ENCODE measurements at regions not wholly inside any gene's neighbourhood (a gene's known extent, or its start where the extent isn't known, plus 50 kb on each side); places are given as distances from the start of the nearest gene placed in this dataset.

DNA sequence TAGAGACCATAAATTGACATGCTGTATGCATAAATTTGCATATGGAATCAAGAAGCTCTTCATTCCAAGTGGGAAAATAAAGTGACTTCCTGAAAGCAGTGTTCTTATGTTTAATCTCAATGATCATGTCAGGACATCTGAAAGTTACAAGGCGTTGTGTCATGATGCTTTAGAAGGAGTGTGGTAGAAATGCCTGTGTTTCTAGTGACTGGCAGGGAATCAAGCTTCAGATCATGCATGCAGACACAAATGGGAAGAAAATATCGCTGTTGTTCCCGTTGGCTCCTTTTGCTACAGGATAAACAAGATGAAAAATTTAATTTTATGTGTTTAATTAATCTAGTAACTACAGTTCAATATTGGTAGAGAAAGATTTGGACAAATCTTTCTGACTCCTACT lies 298.1 kb upstream of the SYT1 start:
- Histone ChIP-seq H3K18ac (ENCODE audit: low read depth, low read length) (no peak overlapping the region), H3K36me3 (ENCODE audit: control insufficient read depth, insufficient read depth, low read length) (no peaks in the 10 kb centered on the region), H3K27ac (ENCODE audit: insufficient read depth, low read length) (no peak overlapping the region), H3K14ac (replicated peaks; ENCODE audit: low read depth, low read length) (no peak overlapping the region), H2BK5ac (ENCODE audit: low read depth, low read length, poor library complexity, severe bottlenecking) (no peak overlapping the region), H2BK120ac (ENCODE audit: low read depth, low read length) (no peak overlapping the region), H3K9ac (ENCODE audit: low read depth, low read length) (no peak overlapping the region), H3K79me1 (ENCODE audit: low read depth in 1 of 2, low read length in 2 of 2) (no peaks in the 10 kb centered on the region), H3K23ac (ENCODE audit: low read depth, low read length) (no peak overlapping the region), H3K4me1 (ENCODE audit: control insufficient read depth, insufficient read depth, low read length) (0 out of 2 replicates have a peak, but pooled peaks cover 1% of the 10 kb centered on the region), H4K5ac (ENCODE audit: low read depth, low read length) (no peak overlapping the region), H2AFZ (replicated peaks; ENCODE audit: low read length, poor library complexity) (no peak overlapping the region), H3K27me3 (ENCODE audit: control insufficient read depth, insufficient read depth, low read length) (no peaks in the 10 kb centered on the region), H3K56ac (ENCODE audit: extremely low read depth, insufficient read depth, low read length) (no peak overlapping the region), H2AK5ac (ENCODE audit: low read depth, low read length) (no peak overlapping the region), H3K4ac (ENCODE audit: low read depth, low read length) (no peak overlapping the region), H3K9me3 (ENCODE audit: control insufficient read depth, insufficient read depth, low read length) (no peaks in the 10 kb centered on the region), H4K91ac (ENCODE audit: insufficient read depth, low read depth, low read length) (no peak overlapping the region), H4K20me1 (ENCODE audit: insufficient read depth, low read length) (no peaks in the 10 kb centered on the region), H2AK9ac (replicated peaks; ENCODE audit: low read depth, low read length, poor library complexity) (no peak overlapping the region), H2BK15ac (ENCODE audit: low read depth, low read length) (no peak overlapping the region), H3K4me3 (ENCODE audit: insufficient read depth, low read depth, low read length) (no peak overlapping the region), H4K8ac (ENCODE audit: low read depth in 2 of 2, low read length in 2 of 2) (no peak overlapping the region), H3K9me1 (ENCODE audit: insufficient read depth, low read length) (no peaks in the 10 kb centered on the region), H3K4me2 (ENCODE audit: low read depth, low read length) (no peak overlapping the region), H2BK20ac (ENCODE audit: low read depth, low read length) (no peak overlapping the region)
- ChIA-PET CTCF (no interaction called here), POLR2A (ENCODE audit: unreplicated experiment) (no interaction called here)
- in situ Hi-C loops (cut with MboI; ENCODE audit: low sequenced_read_pairs) (no loop called here), dilution Hi-C loops (cut with HindIII; ENCODE audit: low sequenced_read_pairs, unreplicated experiment) (no loop called here), intact Hi-C loops (cut with micrococcal nuclease) (no loop called here)
- 78% methylated on average over 1 of the region's 3 CpGs; no CpG with 5 or more reads in 1 of the 2 experiments for WGBS, 2 experiments (ENCODE audit: extremely low coverage in 2 of 2, insufficient read length in 1 of 2)
- BruUV-seq (replicated peaks), result no TSS peak
- ATAC-seq (ENCODE audit: low read depth) (no peak), DNase-seq (no peak)
- TF ChIP-seq NFE2L2 (IDR thresholded peaks at IDR 0.05; ENCODE audit: low read depth, low read length), result no peak
- TF ChIP-seq BHLHE40 (IDR thresholded peaks at IDR 0.05; ENCODE audit: low read depth, low read length), result no peak
- TF ChIP-seq MXI1 (IDR thresholded peaks at IDR 0.05; ENCODE audit: borderline replicate concordance, low read depth, low read length), result no peak
- no peak for TF ChIP-seq CEBPB (IDR thresholded peaks at IDR 0.05; ENCODE audit: low read depth, low read length)
- TF ChIP-seq RCOR1 (IDR thresholded peaks at IDR 0.05; ENCODE audit: insufficient replicate concordance, low read length), result no peak
- TF ChIP-seq, protein P1, sequence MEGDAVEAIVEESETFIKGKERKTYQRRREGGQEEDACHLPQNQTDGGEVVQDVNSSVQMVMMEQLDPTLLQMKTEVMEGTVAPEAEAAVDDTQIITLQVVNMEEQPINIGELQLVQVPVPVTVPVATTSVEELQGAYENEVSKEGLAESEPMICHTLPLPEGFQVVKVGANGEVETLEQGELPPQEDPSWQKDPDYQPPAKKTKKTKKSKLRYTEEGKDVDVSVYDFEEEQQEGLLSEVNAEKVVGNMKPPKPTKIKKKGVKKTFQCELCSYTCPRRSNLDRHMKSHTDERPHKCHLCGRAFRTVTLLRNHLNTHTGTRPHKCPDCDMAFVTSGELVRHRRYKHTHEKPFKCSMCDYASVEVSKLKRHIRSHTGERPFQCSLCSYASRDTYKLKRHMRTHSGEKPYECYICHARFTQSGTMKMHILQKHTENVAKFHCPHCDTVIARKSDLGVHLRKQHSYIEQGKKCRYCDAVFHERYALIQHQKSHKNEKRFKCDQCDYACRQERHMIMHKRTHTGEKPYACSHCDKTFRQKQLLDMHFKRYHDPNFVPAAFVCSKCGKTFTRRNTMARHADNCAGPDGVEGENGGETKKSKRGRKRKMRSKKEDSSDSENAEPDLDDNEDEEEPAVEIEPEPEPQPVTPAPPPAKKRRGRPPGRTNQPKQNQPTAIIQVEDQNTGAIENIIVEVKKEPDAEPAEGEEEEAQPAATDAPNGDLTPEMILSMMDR (conservative IDR thresholded peaks at IDR 0.05; ENCODE audit: low read depth, low read length), result no peak
- TF ChIP-seq, protein P2, sequence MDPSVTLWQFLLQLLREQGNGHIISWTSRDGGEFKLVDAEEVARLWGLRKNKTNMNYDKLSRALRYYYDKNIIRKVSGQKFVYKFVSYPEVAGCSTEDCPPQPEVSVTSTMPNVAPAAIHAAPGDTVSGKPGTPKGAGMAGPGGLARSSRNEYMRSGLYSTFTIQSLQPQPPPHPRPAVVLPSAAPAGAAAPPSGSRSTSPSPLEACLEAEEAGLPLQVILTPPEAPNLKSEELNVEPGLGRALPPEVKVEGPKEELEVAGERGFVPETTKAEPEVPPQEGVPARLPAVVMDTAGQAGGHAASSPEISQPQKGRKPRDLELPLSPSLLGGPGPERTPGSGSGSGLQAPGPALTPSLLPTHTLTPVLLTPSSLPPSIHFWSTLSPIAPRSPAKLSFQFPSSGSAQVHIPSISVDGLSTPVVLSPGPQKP (IDR thresholded peaks at IDR 0.05; ENCODE audit: borderline replicate concordance, low read depth, low read length), result no peak
- TF ChIP-seq FOS (IDR thresholded peaks at IDR 0.05; ENCODE audit: low read depth, low read length), result no peak
- no peak for TF ChIP-seq MAFK (IDR thresholded peaks at IDR 0.05; ENCODE audit: low read depth, low read length)
- TF ChIP-seq SMC3 (IDR thresholded peaks at IDR 0.05; ENCODE audit: low read depth, low read length), result no peak
- no peak for TF ChIP-seq POLR2A (IDR thresholded peaks at IDR 0.05; ENCODE audit: low read depth, low read length)
- TF ChIP-seq RFX5 (IDR thresholded peaks at IDR 0.05; ENCODE audit: low read depth, low read length), result no peak
- no peak for TF ChIP-seq RAD21 (IDR thresholded peaks at IDR 0.05; ENCODE audit: low read length)
- TF ChIP-seq, protein P3, sequence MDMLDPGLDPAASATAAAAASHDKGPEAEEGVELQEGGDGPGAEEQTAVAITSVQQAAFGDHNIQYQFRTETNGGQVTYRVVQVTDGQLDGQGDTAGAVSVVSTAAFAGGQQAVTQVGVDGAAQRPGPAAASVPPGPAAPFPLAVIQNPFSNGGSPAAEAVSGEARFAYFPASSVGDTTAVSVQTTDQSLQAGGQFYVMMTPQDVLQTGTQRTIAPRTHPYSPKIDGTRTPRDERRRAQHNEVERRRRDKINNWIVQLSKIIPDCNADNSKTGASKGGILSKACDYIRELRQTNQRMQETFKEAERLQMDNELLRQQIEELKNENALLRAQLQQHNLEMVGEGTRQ (IDR thresholded peaks at IDR 0.05; ENCODE audit: low read depth, low read length), result no peak
